Lower leg skin (tissue), 3 donors: ENCODE measurements at regions not wholly inside any gene's neighbourhood (a gene's known extent, or its start where the extent isn't known, plus 50 kb on each side); places are given as distances from the start of the nearest gene placed in this dataset.

Experiments
- POLR2A ChIP-seq, 2 donors: fragments of 450-650 bp; IDR thresholded peaks; one replicate each; pipeline ENCODE4 v1.6.1; 2016 to 2017; ENCODE audit warnings: antibody characterized with exemption in 2 of 2, mild to moderate bottlenecking in 1 of 2, moderate library complexity in 1 of 2
- TF ChIP-seq, protein P1 (sequence below), 3 donors: fragments of 450-650 bp; IDR thresholded peaks; one replicate each; pipeline ENCODE4 v1.5.1; 2016; ENCODE audit warnings: antibody characterized with exemption in 3 of 3, mild to moderate bottlenecking in 3 of 3, moderate library complexity in 2 of 3

DNA sequence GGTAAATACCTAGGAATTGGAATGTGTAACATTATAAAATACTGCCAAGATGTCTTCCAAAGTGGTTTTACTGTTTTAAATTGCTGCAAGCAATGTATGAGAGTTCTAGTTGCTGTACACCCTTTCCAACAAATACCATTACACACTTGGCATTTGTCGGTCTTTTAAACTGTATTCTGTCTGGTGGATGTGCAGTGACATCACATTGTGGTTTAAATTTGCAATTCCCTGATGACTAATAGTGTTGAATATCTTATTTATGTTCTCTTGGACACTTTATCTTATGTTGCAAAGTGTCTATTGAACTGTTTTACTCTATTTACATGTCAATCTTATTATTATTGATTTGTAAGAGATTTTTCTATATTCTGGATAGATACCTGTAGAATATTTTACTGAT, 561.2 kb upstream of the B3GALT2 start:
- TF ChIP-seq, protein P1, sequence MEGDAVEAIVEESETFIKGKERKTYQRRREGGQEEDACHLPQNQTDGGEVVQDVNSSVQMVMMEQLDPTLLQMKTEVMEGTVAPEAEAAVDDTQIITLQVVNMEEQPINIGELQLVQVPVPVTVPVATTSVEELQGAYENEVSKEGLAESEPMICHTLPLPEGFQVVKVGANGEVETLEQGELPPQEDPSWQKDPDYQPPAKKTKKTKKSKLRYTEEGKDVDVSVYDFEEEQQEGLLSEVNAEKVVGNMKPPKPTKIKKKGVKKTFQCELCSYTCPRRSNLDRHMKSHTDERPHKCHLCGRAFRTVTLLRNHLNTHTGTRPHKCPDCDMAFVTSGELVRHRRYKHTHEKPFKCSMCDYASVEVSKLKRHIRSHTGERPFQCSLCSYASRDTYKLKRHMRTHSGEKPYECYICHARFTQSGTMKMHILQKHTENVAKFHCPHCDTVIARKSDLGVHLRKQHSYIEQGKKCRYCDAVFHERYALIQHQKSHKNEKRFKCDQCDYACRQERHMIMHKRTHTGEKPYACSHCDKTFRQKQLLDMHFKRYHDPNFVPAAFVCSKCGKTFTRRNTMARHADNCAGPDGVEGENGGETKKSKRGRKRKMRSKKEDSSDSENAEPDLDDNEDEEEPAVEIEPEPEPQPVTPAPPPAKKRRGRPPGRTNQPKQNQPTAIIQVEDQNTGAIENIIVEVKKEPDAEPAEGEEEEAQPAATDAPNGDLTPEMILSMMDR (IDR thresholded peaks at IDR 0.05) = no peak
- TF ChIP-seq POLR2A (IDR thresholded peaks at IDR 0.05) = no peak
